ENCODE measurements at regions not wholly inside any gene's neighbourhood (a gene's known extent, or its start where the extent isn't known, plus 50 kb on each side); places are given as distances from the start of the nearest gene placed in this dataset.

- TF ChIP-seq, protein P1, sequence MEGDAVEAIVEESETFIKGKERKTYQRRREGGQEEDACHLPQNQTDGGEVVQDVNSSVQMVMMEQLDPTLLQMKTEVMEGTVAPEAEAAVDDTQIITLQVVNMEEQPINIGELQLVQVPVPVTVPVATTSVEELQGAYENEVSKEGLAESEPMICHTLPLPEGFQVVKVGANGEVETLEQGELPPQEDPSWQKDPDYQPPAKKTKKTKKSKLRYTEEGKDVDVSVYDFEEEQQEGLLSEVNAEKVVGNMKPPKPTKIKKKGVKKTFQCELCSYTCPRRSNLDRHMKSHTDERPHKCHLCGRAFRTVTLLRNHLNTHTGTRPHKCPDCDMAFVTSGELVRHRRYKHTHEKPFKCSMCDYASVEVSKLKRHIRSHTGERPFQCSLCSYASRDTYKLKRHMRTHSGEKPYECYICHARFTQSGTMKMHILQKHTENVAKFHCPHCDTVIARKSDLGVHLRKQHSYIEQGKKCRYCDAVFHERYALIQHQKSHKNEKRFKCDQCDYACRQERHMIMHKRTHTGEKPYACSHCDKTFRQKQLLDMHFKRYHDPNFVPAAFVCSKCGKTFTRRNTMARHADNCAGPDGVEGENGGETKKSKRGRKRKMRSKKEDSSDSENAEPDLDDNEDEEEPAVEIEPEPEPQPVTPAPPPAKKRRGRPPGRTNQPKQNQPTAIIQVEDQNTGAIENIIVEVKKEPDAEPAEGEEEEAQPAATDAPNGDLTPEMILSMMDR (conservative IDR thresholded peaks at IDR 0.05; ENCODE audit: low read depth, low read length), result no peak
- no peak for TF ChIP-seq EZH2 (IDR thresholded peaks at IDR 0.05; ENCODE audit: low read length, unreplicated experiment)
- TF ChIP-seq EZH2phosphoT487 (IDR thresholded peaks at IDR 0.05; ENCODE audit: borderline replicate concordance, low read length), result no peak
Observed at GRCh38 chrX:13198056-13198761, 121.6 kb downstream of the ATXN3L start.

Measured in PC-3 (cell line).